ENCODE measurements at regions not wholly inside any gene's neighbourhood (a gene's known extent, or its start where the extent isn't known, plus 50 kb on each side); places are given as distances from the start of the nearest gene placed in this dataset.

DNA sequence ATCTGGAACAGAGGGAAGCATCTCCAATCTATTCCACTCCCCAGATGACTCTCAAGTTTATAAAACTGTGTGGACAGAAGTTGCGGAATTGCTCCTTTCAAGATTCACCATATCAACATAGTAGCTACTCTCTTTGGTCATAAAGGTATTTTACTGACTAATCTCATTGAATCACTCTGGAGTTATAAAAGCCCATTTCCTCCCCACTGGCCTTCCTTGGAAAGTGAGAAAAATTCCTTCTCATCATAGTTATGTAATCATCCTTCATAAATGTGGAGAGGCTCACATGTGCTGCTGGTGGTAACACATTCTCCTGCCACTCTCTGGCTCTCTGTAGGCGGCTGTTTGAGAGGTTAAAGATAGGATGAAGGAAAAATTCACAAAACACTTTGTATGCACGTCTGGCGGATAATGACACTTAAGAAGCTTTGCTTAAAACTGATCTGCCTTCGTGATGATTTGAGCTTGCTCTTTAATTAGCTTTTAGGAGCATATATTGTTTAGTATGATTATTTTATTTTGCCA, 1034.0 kb upstream of the EEF2KMT start:
- TF ChIP-seq, protein P1, sequence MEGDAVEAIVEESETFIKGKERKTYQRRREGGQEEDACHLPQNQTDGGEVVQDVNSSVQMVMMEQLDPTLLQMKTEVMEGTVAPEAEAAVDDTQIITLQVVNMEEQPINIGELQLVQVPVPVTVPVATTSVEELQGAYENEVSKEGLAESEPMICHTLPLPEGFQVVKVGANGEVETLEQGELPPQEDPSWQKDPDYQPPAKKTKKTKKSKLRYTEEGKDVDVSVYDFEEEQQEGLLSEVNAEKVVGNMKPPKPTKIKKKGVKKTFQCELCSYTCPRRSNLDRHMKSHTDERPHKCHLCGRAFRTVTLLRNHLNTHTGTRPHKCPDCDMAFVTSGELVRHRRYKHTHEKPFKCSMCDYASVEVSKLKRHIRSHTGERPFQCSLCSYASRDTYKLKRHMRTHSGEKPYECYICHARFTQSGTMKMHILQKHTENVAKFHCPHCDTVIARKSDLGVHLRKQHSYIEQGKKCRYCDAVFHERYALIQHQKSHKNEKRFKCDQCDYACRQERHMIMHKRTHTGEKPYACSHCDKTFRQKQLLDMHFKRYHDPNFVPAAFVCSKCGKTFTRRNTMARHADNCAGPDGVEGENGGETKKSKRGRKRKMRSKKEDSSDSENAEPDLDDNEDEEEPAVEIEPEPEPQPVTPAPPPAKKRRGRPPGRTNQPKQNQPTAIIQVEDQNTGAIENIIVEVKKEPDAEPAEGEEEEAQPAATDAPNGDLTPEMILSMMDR (IDR thresholded peaks at IDR 0.05), result no peak
- TF ChIP-seq POLR2AphosphoS5 (IDR thresholded peaks at IDR 0.05), result no peak
